Stimulated activated CD8-positive, alpha-beta memory T cell treated with anti-CD3 and anti-CD28 coated beads, Interleukin-15, amount 100 ng/mL, for 48 hours (primary cell): ENCODE measurements at regions not wholly inside any gene's neighbourhood (a gene's known extent, or its start where the extent isn't known, plus 50 kb on each side); places are given as distances from the start of the nearest gene placed in this dataset.

Experiments used
- DNase-seq, 2 donors: peaks; one replicate each; pipeline ENCODE4 v3.0.0-alpha.2; 2020; ENCODE audit warnings: low read depth in 2 of 2

GRCh38 chr10:85003083-85003482, 674.7 kb downstream of the CCSER2 start:
- DNase-seq = no peak

- no peak for DNase-seq
Observed at GRCh38 chr10:85008488-85009184, 680.2 kb downstream of the CCSER2 start.

- no peak for DNase-seq
Observed at GRCh38 chr10:85012305-85012704, 683.9 kb downstream of the CCSER2 start.

- no peak for DNase-seq
Observed at GRCh38 chr10:85026878-85027467, 698.6 kb downstream of the CCSER2 start.

- no peak for DNase-seq
Observed at GRCh38 chr10:85032981-85033380, 704.6 kb downstream of the CCSER2 start.

GRCh38 chr10:85036661-85037060, 708.3 kb downstream of the CCSER2 start:
- no peak for DNase-seq

GRCh38 chr10:85039311-85039710, 710.9 kb downstream of the CCSER2 start:
- DNase-seq = no peak

GRCh38 chr10:85043207-85043606, 714.8 kb downstream of the CCSER2 start:
- no peak for DNase-seq

- DNase-seq = no peak
Observed at GRCh38 chr10:85045046-85045445, 716.7 kb downstream of the CCSER2 start.

GRCh38 chr10:85047170-85047834, 718.9 kb downstream of the CCSER2 start:
- no peak for DNase-seq

- DNase-seq = no peak
Observed at GRCh38 chr10:85047979-85048378, 719.6 kb downstream of the CCSER2 start.

- DNase-seq = no peak
Observed at GRCh38 chr10:85048644-85049043, 720.3 kb downstream of the CCSER2 start.

- no peak for DNase-seq
Observed at GRCh38 chr10:85060944-85061343, 732.6 kb downstream of the CCSER2 start.

- DNase-seq = no peak
Observed at GRCh38 chr10:85061401-85061800, 733.0 kb downstream of the CCSER2 start.

GRCh38 chr10:85067955-85068354, 739.6 kb downstream of the CCSER2 start:
- DNase-seq = no peak

- no peak for DNase-seq
Observed at GRCh38 chr10:85080934-85081333, 752.5 kb downstream of the CCSER2 start.

- DNase-seq = no peak
Observed at GRCh38 chr10:85098835-85099521, 770.6 kb downstream of the CCSER2 start.

GRCh38 chr10:85100495-85100894, 772.1 kb downstream of the CCSER2 start:
- no peak for DNase-seq

- no peak for DNase-seq
Observed at GRCh38 chr10:85105614-85106255, 777.3 kb downstream of the CCSER2 start.

GRCh38 chr10:85111271-85111670, 782.9 kb downstream of the CCSER2 start:
- DNase-seq = no peak

- no peak for DNase-seq
Observed at GRCh38 chr10:85124603-85125051, 796.2 kb downstream of the CCSER2 start.

GRCh38 chr10:85137253-85137652, 808.9 kb downstream of the CCSER2 start:
- no peak for DNase-seq
